ENCODE measurements at regions not wholly inside any gene's neighbourhood (a gene's known extent, or its start where the extent isn't known, plus 50 kb on each side); places are given as distances from the start of the nearest gene placed in this dataset.
A peak's percentile ranks its signal among the peaks of the same experiment; 100 is the strongest.

GRCh38 chr3:132231633-132232032, 85.6 kb upstream of the ACP3 start:
- Mint-ChIP-seq H3K27ac (peak overlapping the region in 2 of 3 experiments; percentile 16 to 39), H3K36me3 (ENCODE audit: low read depth) (no peaks in the 10 kb centered on the region), H3K4me1 (peaks cover 6% of the 10 kb centered on the region), H3K27me3 (ENCODE audit: low read depth) (peaks cover 3% of the 10 kb centered on the region), H3K4me3 (no peak overlapping the region), H3K9me3 (no peaks in the 10 kb centered on the region)
- no peak for TF ChIP-seq CTCF (IDR thresholded peaks at IDR 0.05; ENCODE audit: unreplicated experiment in 3 of 3)

- TF ChIP-seq CTCF (IDR thresholded peaks at IDR 0.05; ENCODE audit: unreplicated experiment in 3 of 3) = no peak
- Mint-ChIP-seq H3K9me3 (no peaks in the 10 kb centered on the region), H3K36me3 (ENCODE audit: low read depth) (no peaks in the 10 kb centered on the region), H3K27me3 (ENCODE audit: low read depth) (no peaks in the 10 kb centered on the region), H3K27ac (peak overlapping the region in 1 of 3 experiments; percentile 39), H3K4me1 (peaks cover 6% of the 10 kb centered on the region), H3K4me3 (no peak overlapping the region)
Observed at GRCh38 chr3:132232231-132232792, 84.9 kb upstream of the ACP3 start.

- TF ChIP-seq CTCF (IDR thresholded peaks at IDR 0.05; ENCODE audit: unreplicated experiment in 3 of 3) = no peak
Observed at GRCh38 chr3:132236701-132237651, 80.2 kb upstream of the ACP3 start.

GRCh38 chr3:132237652-132238032, 79.6 kb upstream of the ACP3 start:
- H3K4me3 Mint-ChIP-seq = no peak overlapping the region
- H3K36me3 Mint-ChIP-seq (ENCODE audit: low read depth) = no peaks in the 10 kb centered on the region
- H3K27me3 Mint-ChIP-seq (ENCODE audit: low read depth) = no peaks in the 10 kb centered on the region
- no peak for TF ChIP-seq CTCF (IDR thresholded peaks at IDR 0.05; ENCODE audit: unreplicated experiment in 3 of 3)
- H3K27ac Mint-ChIP-seq = peak overlapping the region in 1 of 3 experiments; percentile 18
- peaks cover 5% of the 10 kb centered on the region for H3K9me3 Mint-ChIP-seq
- H3K4me1 Mint-ChIP-seq = no peaks in the 10 kb centered on the region

More at GRCh38 chr3:132236701-132237651, 80.2 kb upstream of the ACP3 start:
- Mint-ChIP-seq H3K27me3 (ENCODE audit: low read depth) (no peaks in the 10 kb centered on the region), H3K27ac (peak overlapping the region in 1 of 3 experiments; percentile 18), H3K4me1 (peaks cover under 1% of the 10 kb centered on the region), H3K4me3 (no peak overlapping the region), H3K9me3 (peaks cover 4% of the 10 kb centered on the region), H3K36me3 (ENCODE audit: low read depth) (no peaks in the 10 kb centered on the region)

- H3K9me3 Mint-ChIP-seq = peaks cover 5% of the 10 kb centered on the region
- H3K36me3 Mint-ChIP-seq (ENCODE audit: low read depth) = no peaks in the 10 kb centered on the region
- TF ChIP-seq CTCF (IDR thresholded peaks at IDR 0.05; ENCODE audit: unreplicated experiment in 3 of 3) = no peak
- H3K27me3 Mint-ChIP-seq (ENCODE audit: low read depth) = no peaks in the 10 kb centered on the region
- no peak overlapping the region for H3K4me3 Mint-ChIP-seq
- no peak overlapping the region for H3K27ac Mint-ChIP-seq
- H3K4me1 Mint-ChIP-seq = no peaks in the 10 kb centered on the region
Observed at GRCh38 chr3:132239587-132239986, 77.6 kb upstream of the ACP3 start.
